ENCODE measurements at regions not wholly inside any gene's neighbourhood (a gene's known extent, or its start where the extent isn't known, plus 50 kb on each side); places are given as distances from the start of the nearest gene placed in this dataset.

DNA sequence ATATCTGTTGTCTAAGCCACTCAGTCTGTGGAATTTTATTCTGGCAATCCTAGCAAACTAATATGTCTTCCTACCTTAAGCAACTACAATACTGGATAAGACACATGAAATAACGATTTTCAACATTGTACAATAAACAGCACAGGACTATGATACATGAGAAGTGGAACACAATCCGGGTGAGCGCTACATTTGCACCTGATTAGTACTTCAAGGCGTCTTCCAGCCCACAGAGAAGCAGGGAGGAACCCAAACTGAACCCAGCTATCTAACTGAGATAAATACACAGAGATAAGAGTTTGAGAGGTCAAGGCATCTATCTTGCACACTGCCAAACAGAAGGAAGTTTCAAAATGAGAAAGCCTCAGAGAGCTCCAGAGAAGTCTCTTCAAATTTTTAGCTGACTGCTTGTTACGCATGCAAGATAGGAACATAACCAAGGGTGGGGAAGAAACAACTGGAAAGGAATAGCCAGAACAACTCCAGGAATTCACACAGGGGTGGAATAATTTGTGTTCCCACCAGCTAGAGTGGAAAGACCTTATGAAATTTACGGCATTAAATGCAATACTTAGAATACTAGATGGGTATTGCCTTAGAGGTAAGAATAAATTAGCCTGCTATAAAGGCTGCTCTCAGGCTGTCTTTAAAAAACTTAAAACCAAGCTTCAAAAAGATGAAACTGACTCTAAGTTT lies 481.8 kb downstream of the MTRR start:
- TF ChIP-seq NRF1 (IDR thresholded peaks at IDR 0.05; ENCODE audit: low read depth, low read length) (no peak), NFIC (IDR thresholded peaks at IDR 0.05; ENCODE audit: borderline replicate concordance) (no peak), JUND (IDR thresholded peaks at IDR 0.05) (no peak), RAD21 (IDR thresholded peaks at IDR 0.05; ENCODE audit: low read length) (no peak), ELF1 (IDR thresholded peaks at IDR 0.05) (no peak)
- TF ChIP-seq, protein P1, sequence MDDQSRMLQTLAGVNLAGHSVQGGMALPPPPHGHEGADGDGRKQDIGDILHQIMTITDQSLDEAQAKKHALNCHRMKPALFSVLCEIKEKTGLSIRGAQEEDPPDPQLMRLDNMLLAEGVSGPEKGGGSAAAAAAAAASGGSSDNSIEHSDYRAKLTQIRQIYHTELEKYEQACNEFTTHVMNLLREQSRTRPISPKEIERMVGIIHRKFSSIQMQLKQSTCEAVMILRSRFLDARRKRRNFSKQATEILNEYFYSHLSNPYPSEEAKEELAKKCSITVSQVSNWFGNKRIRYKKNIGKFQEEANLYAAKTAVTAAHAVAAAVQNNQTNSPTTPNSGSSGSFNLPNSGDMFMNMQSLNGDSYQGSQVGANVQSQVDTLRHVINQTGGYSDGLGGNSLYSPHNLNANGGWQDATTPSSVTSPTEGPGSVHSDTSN (IDR thresholded peaks at IDR 0.05), result no peak
- TF ChIP-seq, protein P2, sequence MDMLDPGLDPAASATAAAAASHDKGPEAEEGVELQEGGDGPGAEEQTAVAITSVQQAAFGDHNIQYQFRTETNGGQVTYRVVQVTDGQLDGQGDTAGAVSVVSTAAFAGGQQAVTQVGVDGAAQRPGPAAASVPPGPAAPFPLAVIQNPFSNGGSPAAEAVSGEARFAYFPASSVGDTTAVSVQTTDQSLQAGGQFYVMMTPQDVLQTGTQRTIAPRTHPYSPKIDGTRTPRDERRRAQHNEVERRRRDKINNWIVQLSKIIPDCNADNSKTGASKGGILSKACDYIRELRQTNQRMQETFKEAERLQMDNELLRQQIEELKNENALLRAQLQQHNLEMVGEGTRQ (IDR thresholded peaks at IDR 0.05; ENCODE audit: borderline replicate concordance, low read depth, low read length), result no peak
- H3K9me2 ChIP-seq, result no peaks in the 10 kb centered on the region
- no peaks in the 10 kb centered on the region for H3K36me3 ChIP-seq (replicated peaks in 1 of 2; ENCODE audit: control insufficient read depth in 1 of 2, insufficient read depth in 2 of 2, low read length in 1 of 2)
- no peak overlapping the region for H3K4me2 ChIP-seq
- H3K27ac ChIP-seq (ENCODE audit: low read depth in 2 of 2, low read length in 1 of 2), result no peak overlapping the region
- no peak for DNase-seq
- H3K9me3 ChIP-seq, result no peaks in the 10 kb centered on the region
- H3K4me1 ChIP-seq (ENCODE audit: control insufficient read depth in 1 of 2, insufficient read depth in 2 of 2, low read depth in 1 of 2, low read length in 1 of 2), result no peaks in the 10 kb centered on the region
- no peak overlapping the region for H3K4me3 ChIP-seq (ENCODE audit: low read depth in 2 of 2, low read length in 1 of 2)
- H3K27me3 ChIP-seq (ENCODE audit: insufficient read depth), result no peaks in the 10 kb centered on the region
- WGBS (ENCODE audit: low lambda C conversion rate), result 8% methylated on average over 6 of the region's 6 CpGs
- H3K79me2 ChIP-seq (ENCODE audit: insufficient read depth), result no peaks in the 10 kb centered on the region
- POLR2A ChIA-PET, result no interaction called here
- no peaks in the 10 kb centered on the region for H3F3A ChIP-seq (replicated peaks; ENCODE audit: insufficient read depth)
- H2AFZ ChIP-seq (ENCODE audit: low read depth), result no peak overlapping the region
- CTCF ChIA-PET, result interaction anchor here (0.6 kb wide), 1 partner anchor 298 kb away, joined by 3 read pairs; no protein-coding TSS in a partner anchor
- H3K9ac ChIP-seq, result no peak overlapping the region
- H4K20me1 ChIP-seq (ENCODE audit: insufficient read depth), result no peaks in the 10 kb centered on the region

DNA sequence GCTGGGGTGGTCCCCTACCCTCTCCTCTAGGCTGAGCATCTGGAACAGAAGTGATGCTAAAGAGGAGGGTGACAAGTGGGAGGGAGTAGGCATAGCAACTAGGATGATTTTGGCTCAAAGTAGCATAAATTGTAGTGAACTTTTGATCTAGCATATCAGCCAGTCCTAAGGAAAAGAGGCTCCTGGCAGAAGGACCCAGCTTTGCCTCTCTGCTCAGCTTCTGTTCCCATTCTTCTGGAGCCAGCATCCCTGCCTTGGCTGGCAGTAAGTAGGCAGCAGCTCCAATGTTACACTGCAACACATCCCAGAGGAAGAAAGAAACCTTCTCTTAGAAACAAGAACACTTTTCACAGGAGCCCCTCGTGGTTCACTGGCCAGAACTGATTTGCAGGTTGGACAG lies 487.0 kb downstream of the MTRR start:
- Histone ChIP-seq H4K20me1 (ENCODE audit: insufficient read depth) (no peaks in the 10 kb centered on the region), H3K9me3 (no peaks in the 10 kb centered on the region), H3K4me2 (no peak overlapping the region), H3K4me3 (ENCODE audit: low read depth in 2 of 2, low read length in 1 of 2) (no peak overlapping the region), H3K9me2 (no peaks in the 10 kb centered on the region), H3K27me3 (ENCODE audit: insufficient read depth) (no peaks in the 10 kb centered on the region), H2AFZ (ENCODE audit: low read depth) (no peak overlapping the region), H3K79me2 (ENCODE audit: insufficient read depth) (no peaks in the 10 kb centered on the region), H3K9ac (no peak overlapping the region), H3F3A (replicated peaks; ENCODE audit: insufficient read depth) (no peaks in the 10 kb centered on the region), H3K4me1 (ENCODE audit: control insufficient read depth in 1 of 2, insufficient read depth in 2 of 2, low read depth in 1 of 2, low read length in 1 of 2) (no peaks in the 10 kb centered on the region), H3K27ac (ENCODE audit: low read depth in 2 of 2, low read length in 1 of 2) (no peak overlapping the region), H3K36me3 (replicated peaks in 1 of 2; ENCODE audit: control insufficient read depth in 1 of 2, insufficient read depth in 2 of 2, low read length in 1 of 2) (no peaks in the 10 kb centered on the region)
- DNase-seq, result no peak
- WGBS (ENCODE audit: low lambda C conversion rate), result 0% methylated on average over 1 of the region's 1 CpG
- ChIA-PET POLR2A (no interaction called here), CTCF (no interaction called here)
- no peak for TF ChIP-seq POLR2AphosphoS5 (IDR thresholded peaks at IDR 0.05; ENCODE audit: low read depth, low read length)
- TF ChIP-seq, protein P3, sequence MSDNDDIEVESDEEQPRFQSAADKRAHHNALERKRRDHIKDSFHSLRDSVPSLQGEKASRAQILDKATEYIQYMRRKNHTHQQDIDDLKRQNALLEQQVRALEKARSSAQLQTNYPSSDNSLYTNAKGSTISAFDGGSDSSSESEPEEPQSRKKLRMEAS (IDR thresholded peaks at IDR 0.05; ENCODE audit: low read depth), result no peak
- TF ChIP-seq FOXM1 (IDR thresholded peaks at IDR 0.05; ENCODE audit: low read depth), result no peak
- TF ChIP-seq, protein P4, sequence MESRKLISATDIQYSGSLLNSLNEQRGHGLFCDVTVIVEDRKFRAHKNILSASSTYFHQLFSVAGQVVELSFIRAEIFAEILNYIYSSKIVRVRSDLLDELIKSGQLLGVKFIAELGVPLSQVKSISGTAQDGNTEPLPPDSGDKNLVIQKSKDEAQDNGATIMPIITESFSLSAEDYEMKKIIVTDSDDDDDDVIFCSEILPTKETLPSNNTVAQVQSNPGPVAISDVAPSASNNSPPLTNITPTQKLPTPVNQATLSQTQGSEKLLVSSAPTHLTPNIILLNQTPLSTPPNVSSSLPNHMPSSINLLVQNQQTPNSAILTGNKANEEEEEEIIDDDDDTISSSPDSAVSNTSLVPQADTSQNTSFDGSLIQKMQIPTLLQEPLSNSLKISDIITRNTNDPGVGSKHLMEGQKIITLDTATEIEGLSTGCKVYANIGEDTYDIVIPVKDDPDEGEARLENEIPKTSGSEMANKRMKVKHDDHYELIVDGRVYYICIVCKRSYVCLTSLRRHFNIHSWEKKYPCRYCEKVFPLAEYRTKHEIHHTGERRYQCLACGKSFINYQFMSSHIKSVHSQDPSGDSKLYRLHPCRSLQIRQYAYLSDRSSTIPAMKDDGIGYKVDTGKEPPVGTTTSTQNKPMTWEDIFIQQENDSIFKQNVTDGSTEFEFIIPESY (IDR thresholded peaks at IDR 0.05; ENCODE audit: borderline replicate concordance, low read depth), result no peak
- no peak for TF ChIP-seq SIN3A (IDR thresholded peaks at IDR 0.05; ENCODE audit: borderline replicate concordance, low read depth, low read length)
- TF ChIP-seq MEF2A (IDR thresholded peaks at IDR 0.05; ENCODE audit: borderline replicate concordance, low read depth), result no peak
- no peak for TF ChIP-seq NRF1 (IDR thresholded peaks at IDR 0.05; ENCODE audit: low read depth, low read length)
- TF ChIP-seq, protein P5, sequence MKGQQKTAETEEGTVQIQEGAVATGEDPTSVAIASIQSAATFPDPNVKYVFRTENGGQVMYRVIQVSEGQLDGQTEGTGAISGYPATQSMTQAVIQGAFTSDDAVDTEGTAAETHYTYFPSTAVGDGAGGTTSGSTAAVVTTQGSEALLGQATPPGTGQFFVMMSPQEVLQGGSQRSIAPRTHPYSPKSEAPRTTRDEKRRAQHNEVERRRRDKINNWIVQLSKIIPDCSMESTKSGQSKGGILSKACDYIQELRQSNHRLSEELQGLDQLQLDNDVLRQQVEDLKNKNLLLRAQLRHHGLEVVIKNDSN (IDR thresholded peaks at IDR 0.05; ENCODE audit: borderline replicate concordance, low read depth), result no peak
- TF ChIP-seq, protein P6, sequence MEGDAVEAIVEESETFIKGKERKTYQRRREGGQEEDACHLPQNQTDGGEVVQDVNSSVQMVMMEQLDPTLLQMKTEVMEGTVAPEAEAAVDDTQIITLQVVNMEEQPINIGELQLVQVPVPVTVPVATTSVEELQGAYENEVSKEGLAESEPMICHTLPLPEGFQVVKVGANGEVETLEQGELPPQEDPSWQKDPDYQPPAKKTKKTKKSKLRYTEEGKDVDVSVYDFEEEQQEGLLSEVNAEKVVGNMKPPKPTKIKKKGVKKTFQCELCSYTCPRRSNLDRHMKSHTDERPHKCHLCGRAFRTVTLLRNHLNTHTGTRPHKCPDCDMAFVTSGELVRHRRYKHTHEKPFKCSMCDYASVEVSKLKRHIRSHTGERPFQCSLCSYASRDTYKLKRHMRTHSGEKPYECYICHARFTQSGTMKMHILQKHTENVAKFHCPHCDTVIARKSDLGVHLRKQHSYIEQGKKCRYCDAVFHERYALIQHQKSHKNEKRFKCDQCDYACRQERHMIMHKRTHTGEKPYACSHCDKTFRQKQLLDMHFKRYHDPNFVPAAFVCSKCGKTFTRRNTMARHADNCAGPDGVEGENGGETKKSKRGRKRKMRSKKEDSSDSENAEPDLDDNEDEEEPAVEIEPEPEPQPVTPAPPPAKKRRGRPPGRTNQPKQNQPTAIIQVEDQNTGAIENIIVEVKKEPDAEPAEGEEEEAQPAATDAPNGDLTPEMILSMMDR (IDR thresholded peaks at IDR 0.05), result no peak
- no peak for TF ChIP-seq GABPA (IDR thresholded peaks at IDR 0.05; ENCODE audit: low read depth)

All from SK-N-SH (cell line).